ENCODE measurements at regions not wholly inside any gene's neighbourhood (a gene's known extent, or its start where the extent isn't known, plus 50 kb on each side); places are given as distances from the start of the nearest gene placed in this dataset.

GRCh38 chr2:568639-569235 lies 108.5 kb downstream of the TMEM18 start:
- H3K36me3 Mint-ChIP-seq, result peaks cover 5% of the 10 kb centered on the region
- H3K27me3 Mint-ChIP-seq, result peaks cover 93% of the 10 kb centered on the region
- peaks cover 15% of the 10 kb centered on the region for H3K9me3 Mint-ChIP-seq
- ATAC-seq, result no peak
- H3K4me1 Mint-ChIP-seq, result no peaks in the 10 kb centered on the region
- H3K4me3 Mint-ChIP-seq, result no peak overlapping the region
- no peak overlapping the region for H3K27ac Mint-ChIP-seq

DNA sequence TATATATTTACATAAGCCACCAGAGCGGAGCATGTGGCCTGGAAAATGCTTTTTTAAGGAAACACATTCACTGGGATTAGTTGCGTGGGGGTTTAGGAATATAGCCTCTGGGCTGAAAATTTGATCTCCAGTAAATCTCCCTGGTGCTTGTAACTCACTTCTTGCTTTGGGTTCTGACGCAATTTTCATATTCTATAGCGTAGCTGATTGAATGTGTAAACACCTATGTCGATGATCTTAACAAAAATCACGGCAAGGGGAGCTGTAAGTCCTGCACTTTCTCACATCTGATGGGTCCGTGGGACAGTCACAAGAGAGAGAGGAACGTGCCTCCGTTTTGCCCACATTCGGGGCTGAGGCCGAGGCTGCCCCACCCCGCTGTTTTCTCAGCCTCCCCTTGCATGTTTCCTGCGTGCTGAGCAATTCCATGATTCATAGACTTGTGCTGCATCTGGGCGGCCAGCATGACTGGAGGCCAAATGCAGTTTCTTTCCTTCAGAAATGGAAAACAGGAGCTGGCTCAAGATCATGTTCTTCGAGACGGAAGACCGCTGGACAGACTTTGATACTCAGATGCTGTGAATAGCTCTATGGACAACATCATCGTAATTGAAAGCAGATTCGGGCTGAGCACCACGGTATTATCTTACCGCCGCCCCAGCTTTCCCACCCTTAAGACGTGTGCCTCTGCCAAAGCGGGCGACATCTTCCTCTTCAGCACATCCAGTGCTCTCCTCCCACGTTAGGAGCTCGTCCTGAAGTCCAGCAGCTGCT lies 109.2 kb downstream of the TMEM18 start:
- H3K36me3 Mint-ChIP-seq, result peaks cover 5% of the 10 kb centered on the region
- no peaks in the 10 kb centered on the region for H3K4me1 Mint-ChIP-seq
- peaks cover 96% of the 10 kb centered on the region for H3K27me3 Mint-ChIP-seq
- ATAC-seq, result no peak
- peaks cover 15% of the 10 kb centered on the region for H3K9me3 Mint-ChIP-seq
- H3K27ac Mint-ChIP-seq, result no peak overlapping the region
- no peak overlapping the region for H3K4me3 Mint-ChIP-seq

- H3K9me3 Mint-ChIP-seq, result peaks cover 15% of the 10 kb centered on the region
- H3K36me3 Mint-ChIP-seq, result peaks cover 5% of the 10 kb centered on the region
- H3K27me3 Mint-ChIP-seq, result peaks cover 90% of the 10 kb centered on the region
- H3K4me1 Mint-ChIP-seq, result no peaks in the 10 kb centered on the region
- H3K27ac Mint-ChIP-seq, result no peak overlapping the region
- no peak for ATAC-seq
- no peak overlapping the region for H3K4me3 Mint-ChIP-seq
These were observed 109.7 kb downstream of the TMEM18 start for GRCh38 chr2:567496-567864.

- Mint-ChIP-seq H3K4me3 (no peak overlapping the region), H3K36me3 (peaks cover 5% of the 10 kb centered on the region), H3K4me1 (no peaks in the 10 kb centered on the region), H3K9me3 (peaks cover 8% of the 10 kb centered on the region), H3K27ac (no peak overlapping the region), H3K27me3 (peaks cover 90% of the 10 kb centered on the region)
- ATAC-seq, result no peak
These were observed 110.6 kb downstream of the TMEM18 start for GRCh38 chr2:566379-567313.

DNA sequence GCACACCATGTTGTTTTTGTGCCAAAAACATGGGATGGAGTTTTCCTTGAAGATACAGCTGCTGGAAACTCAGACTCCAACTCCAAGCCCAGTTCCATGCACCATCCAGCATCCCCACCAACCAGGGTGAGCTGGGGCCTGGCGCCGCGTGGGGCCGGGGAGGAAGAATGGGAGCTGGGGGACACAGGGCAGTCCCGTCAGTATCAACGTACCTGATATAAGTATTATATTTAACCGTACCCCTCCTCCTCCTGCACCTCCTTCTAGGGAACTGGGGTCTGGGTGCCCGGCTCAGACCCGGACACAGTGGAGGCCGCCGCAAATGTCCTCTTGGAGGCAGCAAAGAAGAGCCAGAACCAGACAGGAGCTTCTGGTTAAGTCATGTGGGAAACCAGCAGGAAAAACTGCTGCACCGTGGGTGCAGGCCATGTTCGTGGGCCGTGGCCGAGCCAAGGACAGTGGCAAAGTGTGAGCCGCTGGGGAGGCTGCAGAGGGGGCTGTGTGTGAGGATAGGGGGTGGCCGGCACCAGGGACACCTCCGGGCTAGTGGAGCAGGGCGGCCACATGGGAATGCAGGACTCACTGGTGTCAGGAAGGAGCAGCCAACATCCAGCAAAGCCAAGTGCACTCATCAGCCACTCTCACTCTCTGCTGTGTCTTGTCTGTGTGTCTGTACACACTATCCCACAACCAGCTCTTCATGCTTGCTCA lies 112.6 kb downstream of the TMEM18 start:
- H3K27ac Mint-ChIP-seq, result no peak overlapping the region
- H3K27me3 Mint-ChIP-seq, result peaks cover 87% of the 10 kb centered on the region
- no peaks in the 10 kb centered on the region for H3K4me1 Mint-ChIP-seq
- no peak for ATAC-seq
- no peaks in the 10 kb centered on the region for H3K36me3 Mint-ChIP-seq
- no peak overlapping the region for H3K4me3 Mint-ChIP-seq
- no peaks in the 10 kb centered on the region for H3K9me3 Mint-ChIP-seq

GRCh38 chr2:563512-563911 lies 113.7 kb downstream of the TMEM18 start:
- Mint-ChIP-seq H3K9me3 (no peaks in the 10 kb centered on the region), H3K36me3 (no peaks in the 10 kb centered on the region), H3K4me3 (no peak overlapping the region), H3K4me1 (no peaks in the 10 kb centered on the region), H3K27ac (no peak overlapping the region), H3K27me3 (peaks cover 91% of the 10 kb centered on the region)
- no peak for ATAC-seq

DNA sequence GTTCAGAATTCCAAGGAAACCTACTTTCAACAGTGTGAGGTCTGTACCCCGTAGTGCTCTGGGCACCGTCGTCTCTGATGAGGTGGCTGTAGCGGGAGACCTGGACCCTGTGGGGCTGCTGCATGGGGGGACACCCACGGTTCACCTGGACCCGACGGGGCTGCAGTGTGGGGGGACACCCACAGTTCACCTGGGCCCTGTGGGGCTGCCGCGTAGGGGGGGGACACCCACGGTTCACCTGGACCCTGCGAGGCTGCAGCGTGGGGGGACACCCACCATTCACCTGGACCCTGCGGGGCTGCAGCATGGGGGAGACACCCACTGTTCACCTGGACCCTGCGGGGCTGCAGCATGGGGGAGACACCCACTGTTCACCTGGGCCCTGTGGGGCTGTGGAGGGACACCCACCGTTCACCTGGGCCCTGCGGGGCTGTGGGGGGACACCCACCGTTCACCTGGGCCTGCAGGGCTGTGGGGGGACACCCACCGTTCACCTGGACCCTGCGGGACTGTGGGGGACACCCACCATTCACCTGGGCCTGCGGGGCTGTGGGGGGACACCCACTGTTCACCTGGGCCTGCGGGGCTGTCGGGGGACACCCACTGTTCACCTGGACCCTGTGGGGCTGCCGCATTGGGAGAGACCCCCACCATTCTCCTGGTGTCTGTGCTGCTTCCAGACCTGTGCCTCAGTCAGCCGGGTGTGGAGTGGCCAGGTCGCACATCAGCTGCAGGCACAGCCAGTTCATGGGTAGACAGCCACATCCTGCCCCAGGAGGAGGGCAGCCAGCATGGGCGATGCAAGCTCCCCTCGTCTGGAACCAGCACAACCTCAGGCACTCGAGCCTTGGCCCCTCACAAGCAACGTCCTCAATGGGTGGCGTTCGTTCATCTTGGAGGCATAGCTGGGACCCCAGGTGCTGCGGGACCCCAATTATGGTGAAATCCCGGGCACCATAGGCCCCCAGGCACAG lies 114.5 kb downstream of the TMEM18 start:
- Mint-ChIP-seq H3K4me3 (no peak overlapping the region), H3K36me3 (no peaks in the 10 kb centered on the region), H3K27ac (no peak overlapping the region), H3K9me3 (no peaks in the 10 kb centered on the region), H3K27me3 (peaks cover 91% of the 10 kb centered on the region), H3K4me1 (no peaks in the 10 kb centered on the region)
- peak; percentile 45 for ATAC-seq

GRCh38 chr2:558879-559278 lies 118.3 kb downstream of the TMEM18 start:
- no peaks in the 10 kb centered on the region for H3K9me3 Mint-ChIP-seq
- peaks cover 73% of the 10 kb centered on the region for H3K27me3 Mint-ChIP-seq
- H3K4me3 Mint-ChIP-seq, result no peak overlapping the region
- no peaks in the 10 kb centered on the region for H3K36me3 Mint-ChIP-seq
- H3K4me1 Mint-ChIP-seq, result peaks cover 20% of the 10 kb centered on the region
- ATAC-seq, result no peak
- no peak overlapping the region for H3K27ac Mint-ChIP-seq

DNA sequence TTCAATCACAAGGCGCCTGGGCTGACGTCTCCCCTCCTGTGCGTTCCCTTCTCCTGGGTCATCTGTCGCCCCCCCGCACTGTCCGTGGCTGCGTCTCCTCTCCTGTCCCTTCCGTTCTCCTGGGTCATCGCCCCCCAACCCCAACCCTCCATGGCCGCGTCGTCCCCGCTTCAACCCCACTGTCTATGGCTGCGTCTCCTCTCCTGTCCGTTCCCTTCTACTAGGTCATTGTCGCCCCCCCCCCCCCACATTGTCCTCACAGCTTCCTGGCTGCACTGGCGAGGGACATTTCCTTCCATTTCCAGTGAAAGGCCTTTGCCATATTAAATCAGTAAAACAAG lies 118.9 kb downstream of the TMEM18 start:
- Mint-ChIP-seq H3K9me3 (no peaks in the 10 kb centered on the region), H3K4me1 (peaks cover 26% of the 10 kb centered on the region), H3K4me3 (no peak overlapping the region), H3K27ac (no peak overlapping the region), H3K27me3 (peaks cover 67% of the 10 kb centered on the region), H3K36me3 (no peaks in the 10 kb centered on the region)
- ATAC-seq, result no peak

GRCh38 chr2:557635-558301 lies 119.4 kb downstream of the TMEM18 start:
- Mint-ChIP-seq H3K27ac (no peak overlapping the region), H3K9me3 (no peaks in the 10 kb centered on the region), H3K4me1 (peaks cover 31% of the 10 kb centered on the region), H3K36me3 (no peaks in the 10 kb centered on the region), H3K27me3 (peaks cover 64% of the 10 kb centered on the region), H3K4me3 (no peak overlapping the region)
- ATAC-seq, result no peak

DNA sequence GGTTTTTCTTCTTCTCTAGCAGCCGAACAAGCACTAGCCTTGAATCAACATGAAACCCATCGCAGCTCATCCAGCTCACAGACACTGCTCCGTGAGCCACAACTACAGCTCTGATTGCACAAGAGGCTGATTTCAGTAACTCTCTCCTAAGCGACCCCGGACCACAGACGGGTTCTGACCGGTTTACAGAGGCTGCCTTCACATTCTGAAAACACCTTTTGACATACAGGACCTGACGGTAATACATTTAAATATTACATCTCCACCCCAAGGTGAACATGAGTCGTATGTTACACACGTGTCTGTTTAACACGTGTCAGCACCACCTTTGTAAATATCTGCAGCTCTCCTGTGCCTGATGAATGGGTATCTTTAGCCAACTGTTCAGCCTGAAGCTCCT lies 120.7 kb downstream of the TMEM18 start:
- H3K27ac Mint-ChIP-seq, result no peak overlapping the region
- H3K4me1 Mint-ChIP-seq, result peaks cover 44% of the 10 kb centered on the region
- H3K36me3 Mint-ChIP-seq, result no peaks in the 10 kb centered on the region
- H3K27me3 Mint-ChIP-seq, result peaks cover 55% of the 10 kb centered on the region
- H3K9me3 Mint-ChIP-seq, result no peaks in the 10 kb centered on the region
- ATAC-seq, result no peak
- H3K4me3 Mint-ChIP-seq, result no peak overlapping the region

GRCh38 chr2:555164-555922 lies 121.9 kb downstream of the TMEM18 start:
- Mint-ChIP-seq H3K27me3 (peaks cover 43% of the 10 kb centered on the region), H3K36me3 (no peaks in the 10 kb centered on the region), H3K4me1 (peaks cover 56% of the 10 kb centered on the region), H3K27ac (no peak overlapping the region), H3K4me3 (no peak overlapping the region), H3K9me3 (no peaks in the 10 kb centered on the region)
- ATAC-seq, result no peak

- Mint-ChIP-seq H3K9me3 (no peaks in the 10 kb centered on the region), H3K27me3 (peaks cover 37% of the 10 kb centered on the region), H3K36me3 (no peaks in the 10 kb centered on the region), H3K27ac (no peak overlapping the region), H3K4me1 (peaks cover 58% of the 10 kb centered on the region), H3K4me3 (no peak overlapping the region)
- peak; percentile 73 for ATAC-seq
These were observed 122.8 kb downstream of the TMEM18 start for GRCh38 chr2:554444-554843.
